ENCODE measurements at regions not wholly inside any gene's neighbourhood (a gene's known extent, or its start where the extent isn't known, plus 50 kb on each side); places are given as distances from the start of the nearest gene placed in this dataset.
"Not testable (repeated sequence)": the region's sequence is repeated elsewhere in the genome, so short reads cannot be mapped to it uniquely, and the experiment has no call there.

GRCh38 chr10:28991333-28992270, 297.3 kb upstream of the LYZL1 start:
- intact Hi-C loops (cut with DNase I), result loop anchor here (1.0 to 2.0 kb wide), 2 partner anchors 314 to 327 kb away; partner anchors contain the start of gene BAMBI
- ATAC-seq (peak; percentile 80), DNase-seq (ENCODE audit: missing footprints) (no peak)

- ATAC-seq (no peak), DNase-seq (ENCODE audit: missing footprints) (no peak)
- intact Hi-C loops (cut with DNase I), result no loop called here
These were observed 295.8 kb upstream of the LYZL1 start for GRCh38 chr10:28993056-28993455.

- intact Hi-C loops (cut with DNase I), result no loop called here
- no peak for ATAC-seq
- no peak for DNase-seq (ENCODE audit: missing footprints)
These were observed 295.0 kb upstream of the LYZL1 start for GRCh38 chr10:28993861-28994260.

GRCh38 chr10:28994802-28995201, 294.1 kb upstream of the LYZL1 start:
- DNase-seq (ENCODE audit: missing footprints); ATAC-seq; intact Hi-C loops (cut with DNase I): not testable (repeated sequence)

GRCh38 chr10:28995497-28995896, 293.4 kb upstream of the LYZL1 start:
- ATAC-seq (no peak), DNase-seq (ENCODE audit: missing footprints) (no peak)
- intact Hi-C loops (cut with DNase I), result no loop called here

GRCh38 chr10:28996345-28996744, 292.5 kb upstream of the LYZL1 start:
- intact Hi-C loops (cut with DNase I), result no loop called here
- ATAC-seq (no peak), DNase-seq (ENCODE audit: missing footprints) (no peak)

- intact Hi-C loops (cut with DNase I), result no loop called here
- no peak for DNase-seq (ENCODE audit: missing footprints)
- ATAC-seq, result no peak
These were observed 291.8 kb upstream of the LYZL1 start for GRCh38 chr10:28996947-28997551.

GRCh38 chr10:28997734-28998133, 291.1 kb upstream of the LYZL1 start:
- intact Hi-C loops (cut with DNase I), result no loop called here
- DNase-seq (ENCODE audit: missing footprints) (no peak), ATAC-seq (no peak)

- DNase-seq (ENCODE audit: missing footprints) (no peak), ATAC-seq (no peak)
- intact Hi-C loops (cut with DNase I), result no loop called here
These were observed 287.1 kb upstream of the LYZL1 start for GRCh38 chr10:29001801-29002200.

GRCh38 chr10:29003014-29003413, 285.9 kb upstream of the LYZL1 start:
- ATAC-seq; intact Hi-C loops (cut with DNase I); DNase-seq (ENCODE audit: missing footprints): not testable (repeated sequence)

GRCh38 chr10:29005988-29006387, 282.9 kb upstream of the LYZL1 start:
- ATAC-seq, result no peak
- DNase-seq (ENCODE audit: missing footprints), result no peak
- intact Hi-C loops (cut with DNase I), result no loop called here

GRCh38 chr10:29007370-29007747, 281.5 kb upstream of the LYZL1 start:
- intact Hi-C loops (cut with DNase I), result no loop called here
- no peak for DNase-seq (ENCODE audit: missing footprints)
- ATAC-seq, result no peak

- peak; percentile 79 for ATAC-seq
- no peak for DNase-seq (ENCODE audit: missing footprints)
- intact Hi-C loops (cut with DNase I), result no loop called here
These were observed 280.9 kb upstream of the LYZL1 start for GRCh38 chr10:29007748-29008610.

GRCh38 chr10:29009464-29009863, 279.4 kb upstream of the LYZL1 start:
- DNase-seq (ENCODE audit: missing footprints), result no peak
- intact Hi-C loops (cut with DNase I), result no loop called here
- ATAC-seq, result no peak

- no peak for DNase-seq (ENCODE audit: missing footprints)
- intact Hi-C loops (cut with DNase I), result no loop called here
- ATAC-seq, result no peak
These were observed 277.4 kb upstream of the LYZL1 start for GRCh38 chr10:29011516-29011915.

- ATAC-seq (no peak), DNase-seq (ENCODE audit: missing footprints) (no peak)
- intact Hi-C loops (cut with DNase I), result no loop called here
These were observed 275.8 kb upstream of the LYZL1 start for GRCh38 chr10:29012926-29013554.

- no peak for ATAC-seq
- no peak for DNase-seq (ENCODE audit: missing footprints)
- intact Hi-C loops (cut with DNase I), result no loop called here
These were observed 267.3 kb upstream of the LYZL1 start for GRCh38 chr10:29021591-29021990.

- DNase-seq (ENCODE audit: missing footprints) (no peak), ATAC-seq (no peak)
- intact Hi-C loops (cut with DNase I), result no loop called here
These were observed 266.4 kb upstream of the LYZL1 start for GRCh38 chr10:29022513-29022912.

GRCh38 chr10:29023678-29024077, 265.2 kb upstream of the LYZL1 start:
- DNase-seq (ENCODE audit: missing footprints) (no peak), ATAC-seq (no peak)

More at GRCh38 chr10:29023678-29024077, 265.2 kb upstream of the LYZL1 start:
- intact Hi-C loops (cut with DNase I), result no loop called here

All from Right ventricle myocardium inferior (tissue), 1 donor.